ENCODE measurements at regions not wholly inside any gene's neighbourhood (a gene's known extent, or its start where the extent isn't known, plus 50 kb on each side); places are given as distances from the start of the nearest gene placed in this dataset.

DNA sequence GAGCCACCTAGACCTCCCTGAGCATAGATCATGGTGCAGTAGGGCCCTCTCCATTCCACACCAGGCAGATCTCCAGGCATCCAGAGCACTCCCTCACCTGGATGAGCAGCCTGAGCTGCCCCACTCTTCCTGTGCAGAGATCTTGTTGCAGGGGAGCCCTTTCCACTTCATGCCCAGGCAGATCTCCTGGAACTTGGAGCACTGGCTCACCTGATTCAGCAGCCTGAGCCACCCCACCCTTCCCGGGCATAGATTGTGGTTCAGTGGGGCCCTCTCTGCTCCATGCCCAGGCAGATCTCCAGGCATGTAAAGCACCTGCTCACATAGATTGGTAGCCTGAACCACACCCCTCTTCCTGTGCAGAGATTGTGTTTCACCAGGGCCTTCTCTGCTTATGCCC lies 78.0 kb downstream of the SEC16B start:
- no peak for DNase-seq (ENCODE audit: low read depth)

GRCh38 chr1:177890479-177890878 lies 79.4 kb downstream of the SEC16B start:
- DNase-seq (ENCODE audit: low read depth) = no peak

GRCh38 chr1:177884479-177885021 lies 85.3 kb downstream of the SEC16B start:
- peak; percentile 55 for DNase-seq (ENCODE audit: low read depth)

- peak; percentile 70 for DNase-seq (ENCODE audit: low read depth)
Measured at GRCh38 chr1:177883581-177883980, 86.3 kb downstream of the SEC16B start.

DNA sequence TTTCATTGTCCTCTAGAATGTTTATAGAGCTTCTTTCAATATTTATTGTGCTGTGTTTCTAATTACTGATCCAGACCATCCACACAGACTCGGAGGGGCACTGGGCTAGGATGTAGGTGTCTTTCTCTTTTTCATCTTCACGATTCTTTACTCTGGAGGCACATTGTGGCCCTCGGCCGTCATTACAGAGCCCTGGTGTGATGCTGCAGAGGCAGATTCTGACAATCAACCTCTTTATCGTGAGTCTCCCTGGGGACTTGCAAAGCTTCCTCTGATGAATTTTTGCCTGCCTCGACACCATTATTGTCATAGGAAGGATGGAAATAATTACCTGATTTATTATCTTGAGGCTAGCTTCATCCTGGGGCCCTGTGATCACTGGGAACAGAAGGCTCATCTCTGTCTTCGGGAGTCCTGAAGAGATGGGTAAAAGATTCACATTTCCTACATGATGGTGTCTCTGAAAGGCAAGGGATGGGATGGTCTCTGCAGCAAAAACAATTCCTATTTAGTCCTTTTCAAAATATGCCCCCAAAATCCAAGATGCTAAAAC lies 89.4 kb downstream of the SEC16B start:
- DNase-seq (ENCODE audit: low read depth) = no peak

DNA sequence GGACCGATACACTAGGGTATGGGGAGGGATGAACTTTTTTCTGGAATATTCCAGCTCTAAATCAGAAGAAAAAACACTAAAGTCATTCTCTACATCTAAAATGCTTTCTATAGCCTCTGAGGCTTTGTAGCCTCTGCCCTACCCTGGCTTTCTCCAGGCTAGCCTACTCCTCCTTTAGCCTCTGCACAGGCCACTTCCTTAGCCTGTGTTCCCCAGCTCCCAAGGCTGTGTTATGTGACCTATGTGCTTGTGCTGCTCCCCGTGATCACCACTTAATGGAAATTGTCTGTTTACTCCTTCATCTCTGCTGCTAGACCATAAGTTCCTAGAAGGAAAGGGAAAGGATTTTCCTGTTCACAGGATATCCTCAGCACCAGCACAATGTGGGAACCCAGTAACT lies 92.8 kb downstream of the SEC16B start:
- no peak for DNase-seq (ENCODE audit: low read depth)

DNA sequence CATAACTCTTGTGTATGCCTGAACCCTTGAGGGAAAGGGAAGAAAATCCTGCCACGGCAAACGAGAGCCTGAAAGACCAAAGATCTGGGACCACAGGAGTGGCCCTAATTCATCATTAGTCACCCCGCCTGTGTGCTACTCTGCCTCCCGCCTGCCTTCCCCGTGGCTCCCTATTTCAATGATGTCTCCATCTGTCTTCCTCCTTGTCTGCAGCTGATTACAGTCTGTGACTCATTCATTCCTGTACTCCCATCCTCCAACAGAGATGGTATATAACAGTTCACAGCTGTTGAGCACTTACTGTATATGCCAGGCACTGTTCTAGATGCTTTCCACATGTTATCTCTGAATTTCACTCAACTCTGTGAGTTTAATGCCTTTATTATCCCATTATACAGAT lies 96.6 kb downstream of the SEC16B start:
- peak; percentile 96 for DNase-seq (ENCODE audit: low read depth)

GRCh38 chr1:177872308-177872900 lies 97.5 kb downstream of the SEC16B start:
- no peak for DNase-seq (ENCODE audit: low read depth)

DNA sequence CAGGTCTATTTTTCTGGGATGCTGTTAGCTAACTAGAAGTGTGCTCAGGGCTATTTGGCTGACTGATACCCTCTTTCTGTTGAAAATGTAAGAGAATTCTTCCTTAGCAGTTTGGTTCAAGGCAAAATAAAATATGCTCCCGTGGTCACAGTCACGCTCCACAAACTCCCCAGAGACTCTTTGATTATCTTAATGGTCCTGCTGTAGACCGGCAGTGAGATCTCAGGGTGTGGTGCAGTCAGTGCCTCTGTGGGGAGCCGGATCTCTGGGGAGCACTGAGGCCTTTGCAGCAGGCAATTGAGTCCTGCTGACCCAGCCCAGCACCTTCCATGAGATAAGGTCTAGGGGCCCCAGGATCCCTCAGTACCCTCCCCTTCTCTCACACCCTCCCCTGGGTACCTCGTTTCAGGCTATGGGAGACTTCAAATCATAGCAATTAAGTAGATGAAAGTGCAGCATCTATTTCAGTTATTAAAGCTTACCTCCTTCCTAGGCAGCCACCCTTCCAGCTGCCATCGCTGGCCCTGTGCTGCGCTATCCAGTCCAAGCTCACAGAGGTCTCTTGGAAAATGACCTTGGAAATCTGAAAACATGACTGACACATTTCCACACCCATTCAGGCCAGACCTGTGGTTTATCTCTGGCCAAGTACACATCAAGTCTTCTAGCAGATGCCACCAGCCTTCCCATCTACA lies 98.1 kb downstream of the SEC16B start:
- DNase-seq (ENCODE audit: low read depth) = no peak

- no peak for DNase-seq (ENCODE audit: low read depth)
Measured at GRCh38 chr1:177869586-177869985, 100.3 kb downstream of the SEC16B start.

DNA sequence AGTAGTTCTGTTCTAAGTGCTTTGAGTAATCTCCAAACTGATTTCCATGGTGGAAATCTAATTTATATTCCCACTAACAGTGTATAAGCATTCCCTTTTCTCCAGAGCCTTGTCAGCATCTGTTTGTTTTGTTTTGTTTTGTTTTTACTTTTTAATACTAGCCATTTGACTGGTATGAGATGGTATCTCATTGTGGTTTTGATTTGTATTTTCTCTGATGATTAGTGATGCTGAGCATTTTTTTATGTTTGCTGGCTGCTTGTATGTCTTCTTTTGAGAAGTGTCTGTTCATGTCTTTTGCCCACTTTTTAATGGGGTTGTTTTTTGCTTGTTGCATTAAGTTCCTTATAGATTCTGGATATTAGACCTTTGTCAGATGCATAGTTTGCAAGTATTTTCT lies 100.8 kb downstream of the SEC16B start:
- peak; percentile 75 for DNase-seq (ENCODE audit: low read depth)

DNA sequence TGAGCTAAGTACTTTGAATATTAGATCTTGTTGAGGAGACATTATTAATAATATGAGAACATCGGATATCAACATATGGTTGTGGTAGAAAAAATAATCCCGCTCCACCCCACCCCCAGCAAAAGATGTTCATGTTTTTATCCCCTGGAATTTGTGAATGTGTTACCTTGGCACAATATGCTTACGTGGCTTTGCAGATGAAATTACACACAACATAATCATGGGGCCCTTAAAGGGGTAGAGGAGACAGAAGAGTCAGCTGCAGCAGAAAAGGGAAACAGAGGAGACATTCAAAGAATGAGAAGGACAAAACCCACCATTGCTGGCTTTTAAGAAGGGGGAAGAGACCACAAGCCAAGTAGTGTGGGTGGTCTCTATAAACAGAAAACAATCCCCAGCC lies 104.1 kb downstream of the SEC16B start:
- no peak for DNase-seq (ENCODE audit: low read depth)

GRCh38 chr1:177864538-177865305 lies 105.1 kb downstream of the SEC16B start:
- DNase-seq (ENCODE audit: low read depth) = no peak

GRCh38 chr1:177863796-177864195 lies 106.1 kb downstream of the SEC16B start:
- peak; percentile 85 for DNase-seq (ENCODE audit: low read depth)

GRCh38 chr1:177862916-177863315 lies 106.9 kb downstream of the SEC16B start:
- peak; percentile 78 for DNase-seq (ENCODE audit: low read depth)

DNA sequence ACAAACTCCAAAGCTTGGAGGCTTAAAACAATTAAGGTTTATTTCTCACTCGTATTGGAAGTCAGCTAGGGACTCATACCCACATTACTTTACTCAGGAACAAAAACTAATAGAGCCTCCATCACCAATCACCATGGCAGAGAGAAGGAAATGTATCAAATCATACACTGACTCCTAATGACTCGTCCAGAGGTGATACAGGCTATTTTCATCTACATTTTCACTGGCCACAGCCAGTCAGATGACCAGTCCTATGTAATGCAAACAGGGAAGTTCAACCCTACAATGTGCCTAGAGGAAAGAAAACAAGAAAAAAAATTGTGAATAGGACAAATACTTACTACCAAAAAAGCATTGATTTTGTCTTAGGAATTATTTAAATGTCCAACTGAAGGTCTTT lies 110.3 kb downstream of the SEC16B start:
- DNase-seq (ENCODE audit: low read depth) = no peak

- DNase-seq (ENCODE audit: low read depth) = peak; percentile 84
Measured at GRCh38 chr1:177858332-177858821, 111.5 kb downstream of the SEC16B start.

DNA sequence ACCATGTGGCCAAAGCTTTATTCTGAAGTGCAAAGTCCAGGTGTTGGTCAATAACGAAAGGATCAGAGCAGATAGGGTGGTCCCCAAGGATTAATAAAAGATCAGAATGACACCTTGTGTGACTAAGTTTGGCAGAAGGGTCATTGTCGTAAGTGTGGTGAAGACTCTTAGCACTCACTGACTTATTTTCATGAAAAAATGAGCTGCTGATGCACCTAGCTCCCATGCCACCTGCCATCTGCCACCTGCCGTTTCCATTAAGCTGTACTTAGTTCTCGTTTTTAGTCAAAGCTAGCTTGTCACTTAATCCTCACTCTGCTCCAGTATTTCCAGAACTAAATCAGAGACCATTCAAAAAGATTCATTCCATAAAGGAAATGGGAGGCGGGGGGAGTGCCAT lies 112.6 kb downstream of the SEC16B start:
- DNase-seq (ENCODE audit: low read depth) = no peak

DNA sequence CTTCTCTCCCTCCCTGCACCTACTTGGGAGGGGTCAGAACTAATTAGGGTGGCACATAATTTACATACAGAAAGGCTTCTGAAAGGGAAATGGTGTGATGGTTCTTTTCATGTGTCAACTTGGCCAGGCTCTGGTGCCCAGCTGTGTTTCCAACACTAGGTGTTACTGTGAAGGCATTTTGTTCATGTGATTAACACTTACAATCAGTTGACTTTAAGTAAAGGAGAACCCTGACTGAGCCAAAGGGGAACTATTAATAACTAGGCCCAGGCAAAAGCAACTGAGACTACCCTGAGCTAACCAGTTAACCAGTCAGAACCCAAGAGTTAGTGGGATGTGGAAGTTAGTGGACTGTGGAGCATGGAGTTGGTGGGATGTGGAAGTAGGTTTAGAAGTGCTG lies 114.9 kb downstream of the SEC16B start:
- no peak for DNase-seq (ENCODE audit: low read depth)

- DNase-seq (ENCODE audit: low read depth) = no peak
Measured at GRCh38 chr1:177849579-177850290, 120.1 kb downstream of the SEC16B start.

DNA sequence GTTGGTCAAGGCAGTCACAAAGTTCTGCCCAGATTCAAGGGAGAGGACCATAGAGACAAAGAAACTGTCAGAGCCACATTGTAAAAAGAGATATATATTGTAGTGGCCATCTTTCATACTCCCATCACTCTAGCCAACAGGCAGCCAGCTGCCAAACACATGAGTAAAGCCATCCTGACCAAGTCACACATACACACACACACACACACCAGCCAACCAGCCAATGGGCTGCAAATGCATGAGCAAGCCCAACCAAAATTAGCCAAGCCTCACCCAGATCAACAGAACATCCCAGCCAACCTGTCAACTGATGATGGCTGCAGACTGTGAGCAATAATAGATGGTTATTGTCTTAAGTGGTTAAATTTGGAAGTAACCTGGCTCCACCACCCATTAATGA lies 120.7 kb downstream of the SEC16B start:
- DNase-seq (ENCODE audit: low read depth) = peak; percentile 60

DNA sequence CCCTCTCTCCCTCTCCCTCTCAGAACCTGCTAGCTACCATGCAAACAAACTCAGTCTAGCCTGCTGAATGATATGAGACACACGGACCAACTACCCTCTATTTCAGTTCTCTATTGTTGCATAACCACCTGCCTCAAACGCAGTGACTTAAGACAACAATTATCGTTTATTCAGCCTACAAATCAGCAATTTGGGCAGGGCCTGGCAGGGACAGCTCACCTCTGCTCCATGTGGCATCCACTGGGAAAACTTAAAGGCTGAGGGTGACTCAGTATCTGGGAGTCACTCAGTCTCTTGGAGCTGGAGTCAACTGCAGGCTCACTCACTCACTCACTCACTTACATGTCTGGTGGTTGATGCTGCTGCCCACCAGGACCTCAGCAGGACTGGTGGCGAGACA lies 121.3 kb downstream of the SEC16B start:
- peak; percentile 53 for DNase-seq (ENCODE audit: low read depth)
